H9 (cell line): ENCODE measurements at regions not wholly inside any gene's neighbourhood (a gene's known extent, or its start where the extent isn't known, plus 50 kb on each side); places are given as distances from the start of the nearest gene placed in this dataset.

Source experiments
- DNase-seq: peaks from one replicate; pipeline ENCODE4 v3.0.0-alpha.2; 2017
- H2AFZ ChIP-seq: one replicate; pipeline ENCODE4 v1.6.1; 2013; ENCODE audit warnings: mild to moderate bottlenecking, low read length, control low read depth, moderate library complexity
- H2AK5ac ChIP-seq: 2 replicates; pipeline ENCODE4 v1.6.1; 2013; ENCODE audit warnings: low read length, control low read depth, mixed read lengths; ENCODE audit not compliant: insufficient read length
- H2BK120ac ChIP-seq: one replicate; pipeline ENCODE4 v1.6.1; 2013; ENCODE audit warnings: low read depth, mild to moderate bottlenecking, low read length, control low read depth, inconsistent platforms; ENCODE audit not compliant: poor library complexity, severe bottlenecking
- H2BK12ac ChIP-seq: 2 replicates; pipeline ENCODE4 v1.6.1; 2013; ENCODE audit warnings: low read length, control low read depth, mixed read lengths, low read depth; ENCODE audit not compliant: insufficient read length
- H2BK15ac ChIP-seq: 2 replicates; pipeline ENCODE4 v1.6.1; 2013; ENCODE audit warnings: low read depth, low read length, control low read depth
- H2BK20ac ChIP-seq: one replicate; pipeline ENCODE4 v1.6.1; 2013; ENCODE audit warnings: low read depth, mild to moderate bottlenecking, low read length, control low read depth, inconsistent platforms; ENCODE audit not compliant: poor library complexity, severe bottlenecking
- H2BK5ac ChIP-seq: 2 replicates; pipeline ENCODE4 v1.6.1; 2013; ENCODE audit warnings: low read length, control low read depth, mixed read lengths; ENCODE audit not compliant: insufficient read length
- H3K14ac ChIP-seq: 2 replicates; pipeline ENCODE4 v1.6.1; 2013; ENCODE audit warnings: low read length, control low read depth; ENCODE audit not compliant: insufficient read depth
- H3K18ac ChIP-seq: 2 replicates; pipeline ENCODE4 v1.6.1; 2013; ENCODE audit warnings: low read depth, mild to moderate bottlenecking, mixed read lengths, low read length, control low read depth; ENCODE audit not compliant: insufficient read length
- H3K23ac ChIP-seq: 2 replicates; pipeline ENCODE4 v1.6.1; 2013; ENCODE audit warnings: low read length, control low read depth, mixed read lengths, low read depth; ENCODE audit not compliant: insufficient read length
- H3K23me2 ChIP-seq: 2 replicates; pipeline ENCODE4 v1.6.1; 2013; ENCODE audit warnings: low read depth, mild to moderate bottlenecking, mixed read lengths, low read length, control low read depth; ENCODE audit not compliant: insufficient read length, poor library complexity, severe bottlenecking
- H3K27ac ChIP-seq: 2 replicates; pipeline ENCODE4 v1.5.1; 2013; ENCODE audit warnings: low read length, control low read depth, mixed read lengths, low read depth; ENCODE audit not compliant: insufficient read length
- H3K27me3 ChIP-seq: 2 replicates; pipeline ENCODE4 v1.6.1; 2013; ENCODE audit warnings: low read length, control low read depth, inconsistent platforms; ENCODE audit not compliant: insufficient read depth
- H3K4ac ChIP-seq: 2 replicates; pipeline ENCODE4 v1.6.1; 2013; ENCODE audit warnings: low read depth, mild to moderate bottlenecking, control low read depth, inconsistent platforms, low read length, moderate library complexity
- H3K4me1 ChIP-seq: 2 replicates; pipeline ENCODE4 v1.6.1; 2013; ENCODE audit warnings: low read length, control low read depth, inconsistent platforms; ENCODE audit not compliant: insufficient read depth
- H3K4me2 ChIP-seq: 2 replicates; pipeline ENCODE4 v1.6.1; 2013; ENCODE audit warnings: low read length, control low read depth, mixed read lengths; ENCODE audit not compliant: insufficient read length, insufficient read depth
- H3K56ac ChIP-seq: 2 replicates; pipeline ENCODE4 v1.6.1; 2013; ENCODE audit warnings: low read depth, mild to moderate bottlenecking, mixed read lengths, low read length, control low read depth; ENCODE audit not compliant: insufficient read length
- H3K79me1 ChIP-seq: 2 replicates; pipeline ENCODE4 v1.6.1; 2013; ENCODE audit warnings: low read depth, mild to moderate bottlenecking, moderate library complexity, low read length, control low read depth, inconsistent platforms; ENCODE audit not compliant: insufficient read depth, poor library complexity, severe bottlenecking
- H3K79me2 ChIP-seq: 2 replicates; pipeline ENCODE4 v1.6.1; 2013; ENCODE audit warnings: low read length, control low read depth, inconsistent platforms; ENCODE audit not compliant: insufficient read depth
- H3K9ac ChIP-seq: 2 replicates; pipeline ENCODE4 v1.6.1; 2013; ENCODE audit warnings: low read length, control low read depth, mixed read lengths; ENCODE audit not compliant: insufficient read length; ENCODE audit errors: extremely low read depth
- H3K9me3 ChIP-seq: one replicate; pipeline ENCODE4 v1.6.1; 2013; ENCODE audit warnings: low read depth, low read length, inconsistent platforms; ENCODE audit not compliant: control insufficient read depth
- H3T11ph ChIP-seq: one replicate; pipeline ENCODE4 v1.6.1; 2013; ENCODE audit warnings: mild to moderate bottlenecking, low read length, control low read depth, inconsistent platforms
- H4K20me1 ChIP-seq: one replicate; pipeline ENCODE4 v1.6.1; 2013; ENCODE audit not compliant: control insufficient read depth, insufficient read length, insufficient read depth
- H4K5ac ChIP-seq: 2 replicates; pipeline ENCODE4 v1.6.1; 2013; ENCODE audit warnings: low read depth, mild to moderate bottlenecking, mixed read lengths, low read length, control low read depth; ENCODE audit not compliant: insufficient read length
- H4K8ac ChIP-seq: replicated peaks from 2 replicates; pipeline ENCODE4 v1.6.1; 2013; ENCODE audit warnings: low read length, control low read depth, mixed read lengths, low read depth; ENCODE audit not compliant: insufficient read length
- H4K91ac ChIP-seq: 2 replicates; pipeline ENCODE4 v1.6.1; 2013; ENCODE audit warnings: low read depth, mild to moderate bottlenecking, moderate library complexity, mixed read lengths, low read length, control low read depth; ENCODE audit not compliant: insufficient read length
- H3K27ac Mint-ChIP-seq, 3 experiments: 2 replicates in 2 of 3; 3 replicates in 1 of 3; pipeline ENCODE4 v1.8.0; 2020 to 2021; ENCODE audit warnings: mixed read lengths in 3 of 3, mild to moderate bottlenecking in 1 of 3, moderate library complexity in 1 of 3
- H3K27me3 Mint-ChIP-seq: 2 replicates; pipeline ENCODE4 v1.8.0; 2021; ENCODE audit warnings: low read depth, mild to moderate bottlenecking, moderate library complexity, mixed read lengths
- H3K36me3 Mint-ChIP-seq, 3 experiments: 2 replicates in 2 of 3; 3 replicates in 1 of 3; pipeline ENCODE4 v1.8.0; 2020 to 2021; ENCODE audit warnings: low read depth in 3 of 3, mixed read lengths in 3 of 3; ENCODE audit not compliant: insufficient read depth in 1 of 3
- H3K4me1 Mint-ChIP-seq, 2 experiments: 2 replicates each; pipeline ENCODE4 v1.8.0; 2020; ENCODE audit warnings: mixed read lengths in 2 of 2
- H3K4me3 Mint-ChIP-seq, 2 experiments: 2 replicates in 1 of 2; 3 replicates in 1 of 2; pipeline ENCODE4 v1.8.0; 2020 to 2021; ENCODE audit warnings: mild to moderate bottlenecking in 2 of 2, mixed read lengths in 2 of 2, moderate library complexity in 1 of 2
- H3K9me3 Mint-ChIP-seq, 2 experiments: 2 replicates in 1 of 2; 3 replicates in 1 of 2; pipeline ENCODE4 v1.8.0; 2020; ENCODE audit warnings: mild to moderate bottlenecking in 2 of 2, mixed read lengths in 2 of 2, moderate library complexity in 1 of 2
- WGBS: extraction: QIAGEN DNeasy Blood & Tissue Kit; methylation state at CpG from one replicate; pipeline ENCODE4 v1.1.7; 2013; ENCODE audit warnings: missing lambda C conversion rate, low lambda C conversion rate, mixed read lengths; ENCODE audit not compliant: insufficient read length; ENCODE audit errors: extremely low coverage; 5-methylcytosine and 5-hydroxymethylcytosine counted together
- TF ChIP-seq, protein P1 (sequence below): fragments of 200-600 bp; sonication (generic); conservative IDR thresholded peaks from 3 replicates; pipeline ENCODE4 v1.8.0; 2021; ENCODE audit warnings: antibody characterized with exemption, mild to moderate bottlenecking

DNA sequence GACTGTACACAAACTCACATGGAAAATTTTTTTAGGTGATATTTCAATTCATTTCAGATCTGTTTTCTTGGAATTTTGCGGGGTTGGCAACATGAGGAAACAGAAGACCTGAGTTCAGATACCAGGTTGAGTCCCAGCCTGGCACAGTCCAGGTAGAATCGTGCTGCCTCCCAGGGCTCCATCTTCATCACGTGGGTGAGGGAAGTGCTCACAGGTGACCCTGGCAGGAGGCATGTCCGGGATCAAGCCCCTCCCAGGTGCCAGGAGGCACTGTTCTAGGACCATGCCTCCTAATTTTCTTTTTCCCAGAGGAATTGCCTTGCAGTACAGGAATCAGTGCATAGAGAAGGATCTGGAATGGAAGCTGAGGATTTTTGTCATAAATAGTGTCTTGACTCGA is 318.3 kb upstream of the IRX4 start:
- no peak for DNase-seq
- H3K4me3 Mint-ChIP-seq: no peak overlapping the region
- WGBS: no CpG with 5 or more reads among the region's 5 CpGs
- H4K20me1 ChIP-seq: no peaks in the 10 kb centered on the region
- TF ChIP-seq, protein P1, sequence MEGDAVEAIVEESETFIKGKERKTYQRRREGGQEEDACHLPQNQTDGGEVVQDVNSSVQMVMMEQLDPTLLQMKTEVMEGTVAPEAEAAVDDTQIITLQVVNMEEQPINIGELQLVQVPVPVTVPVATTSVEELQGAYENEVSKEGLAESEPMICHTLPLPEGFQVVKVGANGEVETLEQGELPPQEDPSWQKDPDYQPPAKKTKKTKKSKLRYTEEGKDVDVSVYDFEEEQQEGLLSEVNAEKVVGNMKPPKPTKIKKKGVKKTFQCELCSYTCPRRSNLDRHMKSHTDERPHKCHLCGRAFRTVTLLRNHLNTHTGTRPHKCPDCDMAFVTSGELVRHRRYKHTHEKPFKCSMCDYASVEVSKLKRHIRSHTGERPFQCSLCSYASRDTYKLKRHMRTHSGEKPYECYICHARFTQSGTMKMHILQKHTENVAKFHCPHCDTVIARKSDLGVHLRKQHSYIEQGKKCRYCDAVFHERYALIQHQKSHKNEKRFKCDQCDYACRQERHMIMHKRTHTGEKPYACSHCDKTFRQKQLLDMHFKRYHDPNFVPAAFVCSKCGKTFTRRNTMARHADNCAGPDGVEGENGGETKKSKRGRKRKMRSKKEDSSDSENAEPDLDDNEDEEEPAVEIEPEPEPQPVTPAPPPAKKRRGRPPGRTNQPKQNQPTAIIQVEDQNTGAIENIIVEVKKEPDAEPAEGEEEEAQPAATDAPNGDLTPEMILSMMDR: no peak
- H3K4ac ChIP-seq: no peak overlapping the region
- H2BK15ac ChIP-seq: no peak overlapping the region
- H3K23me2 ChIP-seq: no peaks in the 10 kb centered on the region
- H2BK20ac ChIP-seq: no peak overlapping the region
- peaks cover 12% of the 10 kb centered on the region for H3K27me3 Mint-ChIP-seq
- no peaks in the 10 kb centered on the region for H3K27me3 ChIP-seq
- H3K14ac ChIP-seq: no peak overlapping the region
- H3K27ac ChIP-seq: no peak overlapping the region
- H3K4me1 ChIP-seq: peaks cover 4% of the 10 kb centered on the region; the same call in 1 of the 2 replicates
- no peak overlapping the region for H3K9ac ChIP-seq
- H3K23ac ChIP-seq: no peak overlapping the region
- no peak overlapping the region for H3K56ac ChIP-seq
- no peak overlapping the region for H2AK5ac ChIP-seq
- H3K9me3 Mint-ChIP-seq: peaks cover 0 to 2% of the 10 kb centered on the region in 2 experiments; a peak in 2 of 5 replicates
- H3K36me3 Mint-ChIP-seq: peaks cover 0 to 2% (median 0%) of the 10 kb centered on the region in 3 experiments; a peak in 1 of 7 replicates
- H3K79me2 ChIP-seq: no peaks in the 10 kb centered on the region
- H2AFZ ChIP-seq: no peak overlapping the region
- no peaks in the 10 kb centered on the region for H3K9me3 ChIP-seq
- no peak overlapping the region for H2BK120ac ChIP-seq
- no peak overlapping the region for H3K27ac Mint-ChIP-seq
- no peak overlapping the region for H2BK12ac ChIP-seq
- H4K5ac ChIP-seq: no peak overlapping the region
- peaks cover 19 to 36% of the 10 kb centered on the region in 2 experiments for H3K4me1 Mint-ChIP-seq
- H3K18ac ChIP-seq: no peak overlapping the region
- H3K79me1 ChIP-seq: no peaks in the 10 kb centered on the region
- no peak overlapping the region for H3T11ph ChIP-seq
- H3K4me2 ChIP-seq: no peak overlapping the region
- H4K91ac ChIP-seq: no peak overlapping the region
- no peak overlapping the region for H4K8ac ChIP-seq
- no peak overlapping the region for H2BK5ac ChIP-seq
